ENCODE measurements at regions not wholly inside any gene's neighbourhood (a gene's known extent, or its start where the extent isn't known, plus 50 kb on each side); places are given as distances from the start of the nearest gene placed in this dataset.

DNA sequence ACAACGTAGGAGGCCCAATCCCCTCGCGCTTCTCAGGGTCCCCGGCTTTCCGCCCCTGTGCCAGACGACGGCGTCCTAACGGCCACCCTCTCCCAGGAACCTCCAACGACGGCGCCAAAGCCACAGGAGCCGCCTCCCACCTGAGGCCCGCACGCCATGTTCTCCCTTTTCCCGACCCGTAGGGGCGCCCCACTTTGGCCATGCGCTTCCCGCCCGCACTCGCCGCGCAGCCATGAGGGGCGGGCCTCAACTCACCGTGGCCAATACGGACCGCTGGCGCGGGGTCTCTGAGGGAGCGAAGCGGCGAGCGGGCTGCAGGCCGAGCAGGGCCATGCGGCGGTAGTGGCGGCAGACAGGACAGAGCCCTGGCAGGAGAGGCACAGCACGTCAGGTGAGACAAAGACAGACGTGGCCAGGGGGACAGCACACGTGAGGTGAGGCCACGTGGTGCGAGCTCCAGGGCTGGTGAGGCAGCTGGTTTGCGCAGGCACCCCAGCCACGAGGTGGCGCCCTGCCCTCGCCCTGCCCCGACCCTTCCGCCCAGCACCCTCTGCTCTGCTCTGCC lies 1005.5 kb upstream of the PTPRD start:
- ATAC-seq, result no peak
- TF ChIP-seq EZH2 (IDR thresholded peaks at IDR 0.05; ENCODE audit: low read length, unreplicated experiment) (no peak), EZH2phosphoT487 (IDR thresholded peaks at IDR 0.05; ENCODE audit: borderline replicate concordance, low read length) (no peak), CTCF (conservative IDR thresholded peaks at IDR 0.05; ENCODE audit: low read depth, low read length) (no peak)
- no peaks in the 10 kb centered on the region for H3K27me3 ChIP-seq (ENCODE audit: low read length)
- no peaks in the 10 kb centered on the region for H3K79me2 ChIP-seq (ENCODE audit: low read length)
- H3K9me2 ChIP-seq (replicated peaks; ENCODE audit: low read length), result no peaks in the 10 kb centered on the region
- no peaks in the 10 kb centered on the region for H4K20me1 ChIP-seq (ENCODE audit: low read length)
- intact Hi-C loops (cut with micrococcal nuclease), result no loop called here
- no peak for DNase-seq
- no peak overlapping the region for H3K9ac ChIP-seq (ENCODE audit: low read length)
- BruUV-seq (replicated peaks), result no TSS peak
- no peaks in the 10 kb centered on the region for H3K4me1 ChIP-seq (ENCODE audit: insufficient read depth, low read length)
- no peaks in the 10 kb centered on the region for H3K36me3 ChIP-seq (ENCODE audit: low read depth, low read length)
- ChIA-PET CTCF (no interaction called here), POLR2A (ENCODE audit: unreplicated experiment) (no interaction called here)
- no peak overlapping the region for H3K4me2 ChIP-seq (ENCODE audit: low read length)
- H3K4me3 ChIP-seq (ENCODE audit: low read length), result no peak overlapping the region
- no peak overlapping the region for H3K27ac ChIP-seq (ENCODE audit: low read length)
- no peaks in the 10 kb centered on the region for H3F3A ChIP-seq (ENCODE audit: low read length, unreplicated experiment)
- no peaks in the 10 kb centered on the region for H3K9me3 ChIP-seq (ENCODE audit: low read length)
- H2AFZ ChIP-seq (ENCODE audit: low read length), result no peak overlapping the region

- Histone ChIP-seq H3K9me2 (replicated peaks; ENCODE audit: low read length) (no peaks in the 10 kb centered on the region), H3K4me2 (ENCODE audit: low read length) (no peak overlapping the region), H3K27ac (ENCODE audit: low read length) (no peak overlapping the region), H4K20me1 (ENCODE audit: low read length) (no peaks in the 10 kb centered on the region), H3K9me3 (ENCODE audit: low read length) (no peaks in the 10 kb centered on the region), H3K27me3 (ENCODE audit: low read length) (no peaks in the 10 kb centered on the region), H2AFZ (ENCODE audit: low read length) (no peak overlapping the region), H3K36me3 (ENCODE audit: low read depth, low read length) (no peaks in the 10 kb centered on the region), H3F3A (ENCODE audit: low read length, unreplicated experiment) (no peaks in the 10 kb centered on the region), H3K4me1 (ENCODE audit: insufficient read depth, low read length) (no peaks in the 10 kb centered on the region), H3K9ac (ENCODE audit: low read length) (no peak overlapping the region), H3K79me2 (ENCODE audit: low read length) (no peaks in the 10 kb centered on the region), H3K4me3 (ENCODE audit: low read length) (no peak overlapping the region)
- intact Hi-C loops (cut with micrococcal nuclease), result no loop called here
- ATAC-seq (no peak), DNase-seq (no peak)
- no peak for TF ChIP-seq EZH2 (IDR thresholded peaks at IDR 0.05; ENCODE audit: low read length, unreplicated experiment)
- TF ChIP-seq EZH2phosphoT487 (IDR thresholded peaks at IDR 0.05; ENCODE audit: borderline replicate concordance, low read length), result no peak
- no peak for TF ChIP-seq CTCF (conservative IDR thresholded peaks at IDR 0.05; ENCODE audit: low read depth, low read length)
- POLR2A ChIA-PET (ENCODE audit: unreplicated experiment), result no interaction called here
- CTCF ChIA-PET, result no interaction called here
- BruUV-seq (replicated peaks), result no TSS peak
Observed at GRCh38 chr9:11632691-11633090, 1019.9 kb upstream of the PTPRD start.

- H3K27ac ChIP-seq (ENCODE audit: low read length), result no peak overlapping the region
- CTCF ChIA-PET, result no interaction called here
Observed at GRCh38 chr9:11646831-11647230, 1034.0 kb upstream of the PTPRD start.

More at GRCh38 chr9:11646831-11647230, 1034.0 kb upstream of the PTPRD start:
- Histone ChIP-seq H3K9me2 (replicated peaks; ENCODE audit: low read length) (no peaks in the 10 kb centered on the region), H3K4me2 (ENCODE audit: low read length) (no peak overlapping the region), H3K4me3 (ENCODE audit: low read length) (no peak overlapping the region), H3K9ac (ENCODE audit: low read length) (no peak overlapping the region), H3K9me3 (ENCODE audit: low read length) (no peaks in the 10 kb centered on the region), H3K27me3 (ENCODE audit: low read length) (no peaks in the 10 kb centered on the region), H2AFZ (ENCODE audit: low read length) (no peak overlapping the region), H3K79me2 (ENCODE audit: low read length) (no peaks in the 10 kb centered on the region), H4K20me1 (ENCODE audit: low read length) (no peaks in the 10 kb centered on the region), H3K4me1 (ENCODE audit: insufficient read depth, low read length) (no peaks in the 10 kb centered on the region), H3K36me3 (ENCODE audit: low read depth, low read length) (no peaks in the 10 kb centered on the region), H3F3A (ENCODE audit: low read length, unreplicated experiment) (no peaks in the 10 kb centered on the region)
- intact Hi-C loops (cut with micrococcal nuclease), result no loop called here
- no peak for ATAC-seq
- TF ChIP-seq CTCF (conservative IDR thresholded peaks at IDR 0.05; ENCODE audit: low read depth, low read length) (no peak), EZH2phosphoT487 (IDR thresholded peaks at IDR 0.05; ENCODE audit: borderline replicate concordance, low read length) (no peak), EZH2 (IDR thresholded peaks at IDR 0.05; ENCODE audit: low read length, unreplicated experiment) (no peak)
- POLR2A ChIA-PET (ENCODE audit: unreplicated experiment), result no interaction called here
- BruUV-seq (replicated peaks), result no TSS peak
- DNase-seq, result no peak
